Immature natural killer cell (primary cell): ENCODE measurements at regions not wholly inside any gene's neighbourhood (a gene's known extent, or its start where the extent isn't known, plus 50 kb on each side); places are given as distances from the start of the nearest gene placed in this dataset.

Experiments used
- DNase-seq, 3 donors: peaks; one replicate each; pipeline ENCODE4 v3.0.0; 2022; ENCODE audit warnings: mixed read lengths in 1 of 3
- H3K27ac Mint-ChIP-seq, 6 donors: one replicate each; pipeline ENCODE4 v1.8.0; 2020; ENCODE audit warnings: mixed read lengths in 6 of 6, mild to moderate bottlenecking in 5 of 6, inconsistent platforms in 4 of 6, moderate library complexity in 3 of 6
- H3K27me3 Mint-ChIP-seq, 3 donors: one replicate each; pipeline ENCODE4 v1.8.0; 2020 to 2021; ENCODE audit warnings: low read depth in 3 of 3, mild to moderate bottlenecking in 3 of 3, mixed read lengths in 3 of 3, moderate library complexity in 3 of 3, inconsistent platforms in 1 of 3
- H3K36me3 Mint-ChIP-seq, 3 donors: one replicate each; pipeline ENCODE4 v1.8.0; 2020; ENCODE audit warnings: mixed read lengths in 3 of 3, inconsistent platforms in 2 of 3, mild to moderate bottlenecking in 2 of 3
- H3K4me1 Mint-ChIP-seq, 2 donors: one replicate each; pipeline ENCODE4 v1.8.0; 2020; ENCODE audit warnings: inconsistent platforms in 2 of 2, mild to moderate bottlenecking in 2 of 2, mixed read lengths in 2 of 2, moderate library complexity in 1 of 2
- H3K4me3 Mint-ChIP-seq, 5 donors: one replicate each; pipeline ENCODE4 v1.8.0; 2020; ENCODE audit warnings: mild to moderate bottlenecking in 5 of 5, mixed read lengths in 5 of 5, inconsistent platforms in 3 of 5, moderate library complexity in 3 of 5
- H3K9me3 Mint-ChIP-seq, 6 donors: one replicate each; pipeline ENCODE4 v1.8.0; 2020; ENCODE audit warnings: mild to moderate bottlenecking in 6 of 6, mixed read lengths in 6 of 6, inconsistent platforms in 4 of 6, moderate library complexity in 3 of 6

DNA sequence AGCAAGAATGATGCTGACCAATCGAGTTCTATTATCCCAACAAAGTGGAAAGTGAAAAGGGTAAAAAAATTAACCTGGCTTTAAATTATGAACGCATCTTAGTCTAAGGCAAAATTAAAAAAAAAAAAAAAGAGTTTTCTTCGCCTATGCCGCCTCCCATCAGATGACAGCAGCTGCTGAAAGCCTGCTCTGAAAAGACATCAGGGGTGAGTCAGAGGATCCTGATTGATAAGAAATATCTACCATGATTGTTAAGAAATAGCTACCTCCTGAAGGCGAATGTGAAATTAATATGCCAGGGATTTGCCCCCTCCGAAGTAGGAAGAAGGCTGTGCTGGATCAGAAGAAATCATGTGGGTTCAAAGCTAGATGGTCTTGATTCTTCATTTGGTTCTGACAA lies 216.8 kb upstream of the C1orf87 start:
- no peaks in the 10 kb centered on the region for H3K4me1 Mint-ChIP-seq
- no peak overlapping the region for H3K4me3 Mint-ChIP-seq
- peaks cover 3 to 4% (median 3%) of the 10 kb centered on the region in 3 donors for H3K27me3 Mint-ChIP-seq
- H3K36me3 Mint-ChIP-seq = no peaks in the 10 kb centered on the region
- peaks cover 0 to 5% (median 0%) of the 10 kb centered on the region in 6 donors for H3K9me3 Mint-ChIP-seq
- no peak overlapping the region for H3K27ac Mint-ChIP-seq
- DNase-seq = no peak

DNA sequence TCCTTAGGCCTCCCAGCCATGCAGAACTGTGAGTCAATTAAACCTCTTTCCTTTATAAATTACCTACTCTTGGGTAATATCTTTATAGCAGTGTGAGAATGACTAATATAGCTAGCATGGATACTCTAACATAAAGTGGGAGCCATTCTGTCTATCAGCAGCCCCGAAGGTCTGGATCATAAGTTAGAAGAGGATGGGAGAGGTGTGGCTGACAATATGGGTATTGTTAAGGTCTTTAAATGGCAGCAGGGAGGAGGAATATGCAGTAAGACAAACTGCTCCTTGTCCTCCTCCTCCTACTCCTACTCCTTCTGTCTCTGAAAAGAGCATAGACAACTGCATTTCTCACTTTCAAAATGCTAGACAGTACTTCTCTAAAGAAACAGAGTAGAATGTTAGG lies 214.0 kb upstream of the C1orf87 start:
- Mint-ChIP-seq H3K9me3 (peaks cover 0 to 5% (median 0%) of the 10 kb centered on the region in 6 donors), H3K4me1 (no peaks in the 10 kb centered on the region), H3K27me3 (peaks cover 3 to 4% (median 3%) of the 10 kb centered on the region in 3 donors), H3K36me3 (no peaks in the 10 kb centered on the region), H3K27ac (no peak overlapping the region), H3K4me3 (no peak overlapping the region)
- no peak for DNase-seq

- Mint-ChIP-seq H3K4me1 (peaks cover 9 to 12% of the 10 kb centered on the region in 2 donors), H3K36me3 (no peaks in the 10 kb centered on the region), H3K9me3 (peaks cover 0 to 5% (median under 1%) of the 10 kb centered on the region in 6 donors), H3K27me3 (peaks cover 3 to 5% (median 4%) of the 10 kb centered on the region in 3 donors), H3K27ac (no peak overlapping the region), H3K4me3 (no peak overlapping the region)
- DNase-seq = no peak
Observed at GRCh38 chr1:60283690-60284089, 210.1 kb upstream of the C1orf87 start.

DNA sequence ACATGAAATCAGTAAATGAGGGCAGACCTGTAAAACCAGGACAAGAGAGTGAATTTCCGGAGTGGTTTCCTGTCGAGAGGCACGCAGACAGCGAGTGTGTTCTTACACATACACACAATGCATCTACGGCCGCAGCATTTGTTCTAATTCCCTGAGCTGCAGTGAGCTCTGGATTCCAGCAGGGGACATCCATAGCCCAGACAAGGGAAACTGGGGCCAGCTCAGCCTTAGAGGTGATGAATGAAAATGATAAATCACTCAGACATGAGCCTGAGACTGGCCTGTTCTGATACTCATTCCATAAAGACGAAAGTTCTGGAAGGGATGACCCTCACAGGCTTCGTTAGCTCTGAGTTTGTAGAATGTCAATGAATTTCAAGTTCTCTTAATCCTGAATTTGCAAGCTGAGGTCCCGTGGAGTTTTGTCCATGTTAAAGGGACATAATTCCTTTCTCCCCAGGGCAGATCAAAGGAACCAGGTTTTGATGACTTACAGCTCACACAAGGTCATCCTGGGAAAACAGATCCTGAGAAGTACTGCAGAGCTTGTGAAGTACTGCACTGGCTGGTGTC lies 207.9 kb upstream of the C1orf87 start:
- Mint-ChIP-seq H3K4me3 (no peak overlapping the region), H3K27me3 (peaks cover 0 to 5% (median 2%) of the 10 kb centered on the region in 3 donors), H3K4me1 (peaks cover 9 to 12% of the 10 kb centered on the region in 2 donors), H3K9me3 (peaks cover 0 to 3% (median 0%) of the 10 kb centered on the region in 6 donors), H3K27ac (no peak overlapping the region), H3K36me3 (no peaks in the 10 kb centered on the region)
- no peak for DNase-seq

DNA sequence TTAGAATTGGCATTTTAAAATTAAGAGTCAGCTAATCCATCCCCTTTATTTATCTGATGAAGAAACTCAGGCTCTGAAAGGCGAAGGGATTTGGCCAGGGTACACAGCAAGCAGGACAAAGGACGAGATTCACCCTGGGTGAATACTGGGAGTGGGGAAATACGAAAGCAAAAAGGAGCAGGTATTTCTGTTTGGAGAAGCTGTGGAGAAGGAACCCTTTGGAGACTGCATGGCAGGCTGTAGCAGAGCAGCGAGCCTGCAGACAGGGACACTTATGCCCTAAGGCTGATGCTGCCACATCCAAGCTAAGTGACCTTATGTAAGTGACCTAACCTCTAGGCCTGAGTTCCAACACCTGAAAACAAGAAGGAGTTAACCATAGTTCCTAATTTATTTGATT lies 207.2 kb upstream of the C1orf87 start:
- Mint-ChIP-seq H3K36me3 (no peaks in the 10 kb centered on the region), H3K4me3 (no peak overlapping the region), H3K27ac (no peak overlapping the region), H3K4me1 (peaks cover 9 to 12% of the 10 kb centered on the region in 2 donors), H3K9me3 (peaks cover 0 to 2% (median 0%) of the 10 kb centered on the region in 6 donors), H3K27me3 (peaks cover 0 to 3% (median 2%) of the 10 kb centered on the region in 3 donors)
- no peak for DNase-seq

- peaks cover 0 to 4% (median 2%) of the 10 kb centered on the region in 3 donors for H3K27me3 Mint-ChIP-seq
- H3K36me3 Mint-ChIP-seq = no peaks in the 10 kb centered on the region
- no peak for DNase-seq
- no peak overlapping the region for H3K4me3 Mint-ChIP-seq
- H3K9me3 Mint-ChIP-seq = peaks cover 0 to 2% (median 0%) of the 10 kb centered on the region in 6 donors
- no peak overlapping the region for H3K27ac Mint-ChIP-seq
- peaks cover 9 to 12% of the 10 kb centered on the region in 2 donors for H3K4me1 Mint-ChIP-seq
Observed at GRCh38 chr1:60280256-60280655, 206.7 kb upstream of the C1orf87 start.

GRCh38 chr1:60279798-60280197 lies 206.2 kb upstream of the C1orf87 start:
- Mint-ChIP-seq H3K4me1 (peaks cover 9 to 12% of the 10 kb centered on the region in 2 donors), H3K4me3 (no peak overlapping the region), H3K27ac (no peak overlapping the region), H3K9me3 (peaks cover 0 to 2% (median 0%) of the 10 kb centered on the region in 6 donors), H3K36me3 (no peaks in the 10 kb centered on the region), H3K27me3 (peaks cover 0 to 4% (median 2%) of the 10 kb centered on the region in 3 donors)
- DNase-seq = no peak

GRCh38 chr1:60277269-60277668 lies 203.7 kb upstream of the C1orf87 start:
- H3K4me1 Mint-ChIP-seq = peaks cover 9 to 12% of the 10 kb centered on the region in 2 donors
- H3K27me3 Mint-ChIP-seq = peaks cover 0 to 4% (median 2%) of the 10 kb centered on the region in 3 donors
- DNase-seq = no peak
- no peaks in the 10 kb centered on the region for H3K36me3 Mint-ChIP-seq
- H3K9me3 Mint-ChIP-seq = peaks cover 0 to 2% (median 0%) of the 10 kb centered on the region in 6 donors
- H3K27ac Mint-ChIP-seq = no peak overlapping the region
- H3K4me3 Mint-ChIP-seq = no peak overlapping the region

DNA sequence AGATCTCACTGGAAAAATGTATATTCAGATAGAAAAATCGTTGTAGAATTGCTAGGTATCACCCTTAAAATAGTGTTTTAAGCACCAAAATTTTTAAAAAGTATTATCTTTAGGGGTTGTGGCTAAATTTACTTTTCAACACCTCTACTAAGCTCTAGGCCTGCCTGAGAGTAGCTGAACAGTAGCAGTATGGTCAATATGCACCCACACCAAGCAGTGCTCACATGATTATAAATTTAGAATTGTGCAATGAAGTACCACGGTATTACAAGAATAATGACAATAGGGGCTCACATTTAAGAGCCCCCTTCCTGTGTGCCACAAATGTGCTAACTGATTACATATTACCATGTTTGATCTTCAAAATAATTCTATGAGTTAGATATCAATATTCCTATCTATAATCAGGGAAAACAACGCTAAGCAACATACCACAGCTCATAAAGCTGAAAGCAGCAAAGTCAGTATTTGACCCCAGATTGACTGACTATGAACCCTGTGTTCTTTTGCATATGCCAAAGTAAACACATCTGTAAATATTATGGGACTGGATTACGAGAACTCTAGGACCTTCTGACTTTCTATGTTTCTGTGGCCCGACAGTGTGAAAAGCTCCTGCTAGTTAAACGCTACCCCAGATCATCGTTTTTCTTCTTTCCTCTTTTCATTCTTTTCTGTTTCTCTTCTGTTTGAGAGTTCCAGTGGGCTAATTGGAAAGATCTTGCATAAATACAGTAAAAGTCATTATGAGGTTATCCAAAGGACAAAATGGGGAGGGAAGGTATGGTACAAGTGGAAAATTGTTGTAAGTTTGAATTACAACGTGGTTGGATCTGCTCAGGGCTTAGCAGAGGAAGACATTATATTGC lies 201.1 kb upstream of the C1orf87 start:
- Mint-ChIP-seq H3K27ac (no peak overlapping the region), H3K4me1 (no peaks in the 10 kb centered on the region), H3K4me3 (no peak overlapping the region), H3K27me3 (peaks cover 0 to 4% (median 4%) of the 10 kb centered on the region in 3 donors), H3K9me3 (peaks cover 0 to 2% (median 0%) of the 10 kb centered on the region in 6 donors), H3K36me3 (no peaks in the 10 kb centered on the region)
- no peak for DNase-seq

DNA sequence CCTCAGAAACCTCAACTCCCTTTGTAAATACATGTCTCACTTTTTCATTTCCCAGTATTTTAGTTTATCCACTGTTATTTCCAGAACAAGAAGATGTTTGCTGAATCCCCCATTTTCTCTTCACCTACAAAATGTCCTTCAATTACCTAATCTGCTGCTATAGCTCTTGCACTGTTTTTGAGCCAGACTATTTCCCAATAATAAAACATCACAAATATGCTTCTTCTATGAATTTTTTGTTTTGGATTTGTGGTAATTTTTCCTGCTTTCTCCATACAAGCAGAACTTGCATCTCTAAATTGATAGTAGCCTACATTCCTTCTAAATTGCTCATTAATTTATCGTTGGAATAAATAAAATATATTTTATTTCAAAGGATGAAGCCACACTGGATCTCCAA lies 199.6 kb upstream of the C1orf87 start:
- Mint-ChIP-seq H3K9me3 (peaks cover 0 to 4% (median under 1%) of the 10 kb centered on the region in 6 donors), H3K4me3 (no peak overlapping the region), H3K27me3 (peaks cover 0 to 4% (median 2%) of the 10 kb centered on the region in 3 donors), H3K4me1 (no peaks in the 10 kb centered on the region), H3K27ac (no peak overlapping the region), H3K36me3 (no peaks in the 10 kb centered on the region)
- DNase-seq = no peak

DNA sequence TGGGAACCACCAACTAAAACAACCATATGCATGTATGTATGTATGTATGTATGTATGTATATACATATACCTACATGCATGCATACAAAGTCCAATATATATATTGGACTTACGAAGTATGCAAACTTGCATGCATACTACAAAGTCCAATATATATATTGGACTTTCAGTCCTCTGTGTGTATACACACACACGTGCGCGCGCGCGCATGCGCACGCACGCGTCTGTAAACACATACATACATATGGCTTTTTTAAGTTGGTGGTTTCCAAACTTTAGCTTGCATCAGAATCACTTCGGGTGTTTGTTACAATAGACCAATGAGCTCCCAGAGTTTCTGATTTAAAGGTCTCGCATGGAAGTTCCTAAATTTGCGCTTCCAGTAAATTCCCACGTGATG lies 197.5 kb upstream of the C1orf87 start:
- H3K36me3 Mint-ChIP-seq = no peaks in the 10 kb centered on the region
- DNase-seq = no peak
- H3K4me3 Mint-ChIP-seq = no peak overlapping the region
- no peak overlapping the region for H3K27ac Mint-ChIP-seq
- H3K9me3 Mint-ChIP-seq = peaks cover 0 to 5% (median 2%) of the 10 kb centered on the region in 6 donors
- no peaks in the 10 kb centered on the region for H3K4me1 Mint-ChIP-seq
- peaks cover 0 to 3% (median 2%) of the 10 kb centered on the region in 3 donors for H3K27me3 Mint-ChIP-seq

DNA sequence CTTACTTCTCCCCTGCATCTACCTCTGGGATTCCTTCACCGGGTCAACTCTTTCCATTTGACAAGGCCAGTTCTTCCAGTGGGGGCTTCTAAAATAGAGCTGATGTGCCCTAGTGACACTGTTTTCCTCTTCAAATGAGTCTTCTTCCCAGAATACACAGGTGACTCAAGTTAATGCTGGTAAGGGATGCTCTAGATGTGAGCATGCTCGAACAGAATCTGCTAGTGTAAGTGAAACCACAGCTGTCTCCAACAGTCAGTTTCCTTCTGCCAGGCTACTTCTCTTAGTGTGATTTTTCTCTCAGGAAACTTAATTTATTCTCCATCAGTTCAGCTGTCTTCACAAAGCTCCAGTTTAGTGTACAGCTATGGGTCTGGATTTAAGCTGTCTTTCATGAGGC lies 194.9 kb upstream of the C1orf87 start:
- Mint-ChIP-seq H3K4me3 (no peak overlapping the region), H3K9me3 (peaks cover 0 to 5% (median 2%) of the 10 kb centered on the region in 6 donors), H3K27ac (no peak overlapping the region), H3K4me1 (no peaks in the 10 kb centered on the region), H3K27me3 (peaks cover 0 to 2% (median 0%) of the 10 kb centered on the region in 3 donors), H3K36me3 (no peaks in the 10 kb centered on the region)
- no peak for DNase-seq

DNA sequence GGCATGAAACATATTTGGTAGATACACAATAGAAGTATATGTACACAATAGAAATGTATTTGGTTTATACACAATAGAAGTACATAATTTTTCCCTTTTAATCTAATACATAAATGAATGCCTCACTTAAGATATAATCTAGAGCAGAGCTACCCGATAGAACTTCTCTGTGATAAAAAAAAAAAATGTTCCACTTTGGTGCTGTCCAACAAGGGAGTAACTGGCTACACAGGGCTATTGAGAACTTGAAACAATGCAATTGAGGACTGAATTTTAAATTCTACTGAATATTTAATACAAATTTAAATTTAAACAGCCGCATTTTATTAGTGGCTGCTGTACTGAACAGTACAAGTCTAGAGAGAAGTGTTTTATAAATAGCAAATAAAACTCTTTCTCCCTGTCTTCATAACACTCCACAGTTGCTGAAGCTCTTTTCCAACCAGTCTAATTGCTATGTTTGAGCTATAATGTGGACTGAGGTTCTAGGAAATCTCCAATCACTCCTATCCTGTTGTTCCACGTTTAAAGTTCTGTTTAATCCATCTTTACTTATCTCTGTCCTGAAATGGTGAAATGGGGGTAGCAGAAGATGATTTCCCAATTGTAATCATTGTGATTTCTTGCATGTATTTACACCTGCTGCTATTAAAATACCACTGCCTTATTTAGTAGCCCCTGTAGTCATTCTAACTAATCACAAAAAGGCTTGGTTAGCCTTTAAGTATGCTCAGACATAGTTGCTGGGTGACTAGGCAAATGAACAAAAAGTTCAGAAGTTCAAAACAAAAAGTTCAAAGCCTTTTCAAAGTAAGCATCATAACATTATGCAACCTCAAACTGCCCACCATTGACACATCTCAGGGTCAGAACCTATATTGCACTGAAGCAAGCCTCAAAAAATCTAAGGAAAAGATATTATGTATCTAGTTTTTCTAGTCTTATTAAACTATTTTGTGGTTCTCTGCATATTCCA lies 192.3 kb upstream of the C1orf87 start:
- Mint-ChIP-seq H3K9me3 (peaks cover 0 to 5% (median 2%) of the 10 kb centered on the region in 6 donors), H3K4me1 (no peaks in the 10 kb centered on the region), H3K27me3 (peaks cover 0 to 2% (median 0%) of the 10 kb centered on the region in 3 donors), H3K27ac (no peak overlapping the region), H3K4me3 (no peak overlapping the region), H3K36me3 (no peaks in the 10 kb centered on the region)
- DNase-seq = no peak
